HEK293 (cell line): ENCODE measurements at regions not wholly inside any gene's neighbourhood (a gene's known extent, or its start where the extent isn't known, plus 50 kb on each side); places are given as distances from the start of the nearest gene placed in this dataset.

ENCODE experiments used
- BCL11B ChIP-seq: fragments of 450-650 bp; formaldehyde crosslinking; IDR thresholded peaks from 2 replicates; pipeline ENCODE4 v1.5.1; 2016; ENCODE audit warnings: low read depth, missing biosample characterization, missing genetic modification characterization
- CTCF ChIP-seq: fragments of 450-650 bp; formaldehyde crosslinking; IDR thresholded peaks from 2 replicates; pipeline ENCODE4 v1.5.1; 2016; ENCODE audit warnings: missing biosample characterization, missing genetic modification characterization
- PRDM1 ChIP-seq: fragments of 450-650 bp; formaldehyde crosslinking; IDR thresholded peaks from 2 replicates; pipeline ENCODE4; 2016; ENCODE audit warnings: missing biosample characterization, missing genetic modification characterization
- PRDM4 ChIP-seq: fragments of 450-650 bp; formaldehyde crosslinking; IDR thresholded peaks from 2 replicates; pipeline ENCODE4 v1.5.1; 2017; ENCODE audit warnings: missing biosample characterization, missing genetic modification characterization
- YY1 ChIP-seq: fragments of 450-650 bp; formaldehyde crosslinking; IDR thresholded peaks from 2 replicates; pipeline ENCODE4 v1.5.1; 2018; ENCODE audit warnings: missing biosample characterization, missing genetic modification characterization
- ZBTB26 ChIP-seq: fragments of 450-650 bp; formaldehyde crosslinking; optimal IDR thresholded peaks from 2 replicates; pipeline ENCODE3; 2016; ENCODE audit warnings: missing biosample characterization, mild to moderate bottlenecking, missing genetic modification characterization
- ZNF155 ChIP-seq: fragments of 450-650 bp; formaldehyde crosslinking; IDR thresholded peaks from 2 replicates; pipeline ENCODE4 v1.5.1; 2016; ENCODE audit warnings: missing biosample characterization, missing genetic modification characterization
- ZNF19 ChIP-seq: fragments of 450-650 bp; formaldehyde crosslinking; IDR thresholded peaks from 2 replicates; pipeline ENCODE4; 2016; ENCODE audit warnings: missing biosample characterization, missing genetic modification characterization, low read depth
- ZNF2 ChIP-seq: fragments of 450-650 bp; formaldehyde crosslinking; IDR thresholded peaks from 2 replicates; pipeline ENCODE4 v1.5.1; 2016; ENCODE audit warnings: missing biosample characterization, missing genetic modification characterization
- ZNF214 ChIP-seq: fragments of 450-650 bp; formaldehyde crosslinking; IDR thresholded peaks from 2 replicates; pipeline ENCODE4 v1.5.1; 2017; ENCODE audit warnings: missing biosample characterization, mild to moderate bottlenecking, missing genetic modification characterization, borderline replicate concordance
- ZNF239 ChIP-seq: fragments of 450-650 bp; formaldehyde crosslinking; IDR thresholded peaks from 2 replicates; pipeline ENCODE4 v1.5.1; 2016; ENCODE audit warnings: missing biosample characterization, missing genetic modification characterization
- ZNF24 ChIP-seq: fragments of 450-650 bp; formaldehyde crosslinking; IDR thresholded peaks from 2 replicates; pipeline ENCODE4 v1.5.1; 2016; ENCODE audit warnings: missing biosample characterization, missing genetic modification characterization
- ZNF302 ChIP-seq: fragments of 450-650 bp; formaldehyde crosslinking; IDR thresholded peaks from 2 replicates; pipeline ENCODE4 v1.5.1; 2016; ENCODE audit warnings: missing biosample characterization, missing genetic modification characterization, low read depth
- ZNF37A ChIP-seq: fragments of 450-650 bp; IDR thresholded peaks from 2 replicates; pipeline ENCODE4 v1.5.1; 2018; ENCODE audit warnings: missing biosample characterization, missing genetic modification characterization
- ZNF433 ChIP-seq: fragments of 450-650 bp; formaldehyde crosslinking; IDR thresholded peaks from 2 replicates; pipeline ENCODE4 v1.5.1; 2016; ENCODE audit warnings: missing biosample characterization, missing genetic modification characterization, low read depth
- ZNF449 ChIP-seq: fragments of 450-650 bp; formaldehyde crosslinking; IDR thresholded peaks from 2 replicates; pipeline ENCODE4 v1.5.1; 2017; ENCODE audit warnings: missing biosample characterization, mild to moderate bottlenecking, missing genetic modification characterization, moderate library complexity
- ZNF488 ChIP-seq: fragments of 450-650 bp; formaldehyde crosslinking; IDR thresholded peaks from 2 replicates; pipeline ENCODE4 v1.5.1; 2016; ENCODE audit warnings: missing biosample characterization, missing genetic modification characterization
- ZNF529 ChIP-seq: fragments of 450-650 bp; formaldehyde crosslinking; IDR thresholded peaks from 2 replicates; pipeline ENCODE4 v1.5.1; 2017; ENCODE audit warnings: missing genetic modification characterization, missing biosample characterization; ENCODE audit not compliant: insufficient replicate concordance
- ZNF558 ChIP-seq: fragments of 450-650 bp; formaldehyde crosslinking; IDR thresholded peaks from 2 replicates; pipeline ENCODE4 v1.5.1; 2016; ENCODE audit warnings: missing biosample characterization, missing genetic modification characterization
- ZNF610 ChIP-seq: fragments of 450-650 bp; formaldehyde crosslinking; IDR thresholded peaks from 2 replicates; pipeline ENCODE4 v1.5.1; 2016; ENCODE audit warnings: missing biosample characterization, missing genetic modification characterization, borderline replicate concordance
- ZNF639 ChIP-seq: fragments of 450-650 bp; formaldehyde crosslinking; IDR thresholded peaks from 2 replicates; pipeline ENCODE4 v1.5.1; 2016; ENCODE audit warnings: missing biosample characterization, missing genetic modification characterization
- ZNF645 ChIP-seq: fragments of 450-650 bp; formaldehyde crosslinking; IDR thresholded peaks from 2 replicates; pipeline ENCODE4; 2016; ENCODE audit warnings: missing biosample characterization, missing genetic modification characterization
- ZNF660 ChIP-seq: fragments of 450-650 bp; IDR thresholded peaks from 2 replicates; pipeline ENCODE4 v1.5.1; 2018; ENCODE audit warnings: missing biosample characterization, mild to moderate bottlenecking, missing genetic modification characterization
- ZNF670 ChIP-seq: fragments of 450-650 bp; formaldehyde crosslinking; IDR thresholded peaks from 2 replicates; pipeline ENCODE4 v1.5.1; 2016; ENCODE audit warnings: missing biosample characterization, missing genetic modification characterization, low read depth
- ZNF777 ChIP-seq: fragments of 450-650 bp; formaldehyde crosslinking; IDR thresholded peaks from 2 replicates; pipeline ENCODE4 v1.5.1; 2017; ENCODE audit warnings: missing biosample characterization, missing genetic modification characterization, borderline replicate concordance
- ZNF785 ChIP-seq: fragments of 450-650 bp; formaldehyde crosslinking; IDR thresholded peaks from 2 replicates; pipeline ENCODE4 v1.5.1; 2016; ENCODE audit warnings: missing biosample characterization, missing genetic modification characterization
- ZNF830 ChIP-seq: fragments of 450-650 bp; IDR thresholded peaks from 2 replicates; pipeline ENCODE4 v1.5.0; 2018; ENCODE audit warnings: missing biosample characterization, missing genetic modification characterization, low read depth, mild to moderate bottlenecking, moderate library complexity
- ZSCAN4 ChIP-seq: fragments of 450-650 bp; formaldehyde crosslinking; IDR thresholded peaks from 2 replicates; pipeline ENCODE4 v1.5.1; 2017; ENCODE audit warnings: missing biosample characterization, missing genetic modification characterization
- ZXDB ChIP-seq: fragments of 450-650 bp; formaldehyde crosslinking; IDR thresholded peaks from 2 replicates; pipeline ENCODE4 v1.5.1; 2016; ENCODE audit warnings: missing biosample characterization, missing genetic modification characterization

GRCh38 chr22:26756675-26757293 lies 99.4 kb downstream of the MIAT start (continued):
- no peak for TF ChIP-seq ZNF433 (tag by site-specific recombination)
- TF ChIP-seq ZNF19 (tag by site-specific recombination), result no peak
- no peak for TF ChIP-seq ZNF529 (tag by site-specific recombination)
- no peak for TF ChIP-seq ZNF777 (tag by site-specific recombination)
- TF ChIP-seq ZNF830, result no peak
- TF ChIP-seq ZNF558, result no peak
- no peak for TF ChIP-seq ZNF37A (tag by site-specific recombination)
- peak; percentile 96 for TF ChIP-seq ZNF785
- peak; percentile 49 for TF ChIP-seq ZBTB26 (tag by site-specific recombination)
- TF ChIP-seq ZNF660 (tag by site-specific recombination), result 0 out of 2 replicates have a peak, but pooled peaks have one; percentile 47
- TF ChIP-seq PRDM4 (tag by site-specific recombination), result no peak
- TF ChIP-seq ZSCAN4, result no peak
- TF ChIP-seq BCL11B (tag by site-specific recombination), result no peak
- TF ChIP-seq ZNF639 (tag by site-specific recombination), result no peak
- no peak for TF ChIP-seq YY1 (tag by site-specific recombination)
- TF ChIP-seq ZNF488 (tag by site-specific recombination), result no peak
- TF ChIP-seq ZNF214 (tag by site-specific recombination), result no peak
- no peak for TF ChIP-seq ZNF2
- TF ChIP-seq ZNF645 (tag by site-specific recombination), result no peak
- TF ChIP-seq ZNF449, result no peak
- TF ChIP-seq ZNF155 (tag by site-specific recombination), result no peak
- no peak for TF ChIP-seq ZNF670 (tag by site-specific recombination)
- TF ChIP-seq ZNF610 (tag by site-specific recombination), result 0 out of 2 replicates have a peak, but pooled peaks have one; percentile 38
- no peak for TF ChIP-seq ZXDB (tag by site-specific recombination)
- no peak for TF ChIP-seq ZNF239
- peak; percentile 74 for TF ChIP-seq CTCF (tag by site-specific recombination)
- TF ChIP-seq ZNF302 (tag by site-specific recombination), result no peak
- TF ChIP-seq PRDM1, result no peak
- TF ChIP-seq ZNF24 (tag by site-specific recombination), result no peak
